H1 (cell line): ENCODE measurements at regions not wholly inside any gene's neighbourhood (a gene's known extent, or its start where the extent isn't known, plus 50 kb on each side); places are given as distances from the start of the nearest gene placed in this dataset.

Experiments used
- KDM1A ChIP-seq: fragments of 200-600, 300-600 bp; sonication (generic); IDR thresholded peaks from 2 replicates; pipeline ENCODE4 v1.7.1; 2016; ENCODE audit warnings: mild to moderate bottlenecking, low read length, borderline replicate concordance
- RBBP5 ChIP-seq: IDR thresholded peaks from 2 replicates; pipeline ENCODE4 v1.7.1; 2012; ENCODE audit warnings: low read depth, mild to moderate bottlenecking, inconsistent platforms, low read length, moderate library complexity, borderline replicate concordance
- SP1 ChIP-seq: IDR thresholded peaks from 2 replicates; pipeline ENCODE4 v1.6.1; 2011; ENCODE audit warnings: low read depth, low read length
- SP4 ChIP-seq: IDR thresholded peaks from 2 replicates; pipeline ENCODE4 v1.6.1; 2012; ENCODE audit warnings: low read length, inconsistent platforms

GRCh38 chr9:4425319-4426045, 64.8 kb upstream of the SLC1A1 start (continued):
- TF ChIP-seq SP4 (no peak), KDM1A (no peak), SP1 (no peak), RBBP5 (no peak)
- TF ChIP-seq, all 59 proteins: peak for 0
